A549 (cell line): ENCODE measurements at regions not wholly inside any gene's neighbourhood (a gene's known extent, or its start where the extent isn't known, plus 50 kb on each side); places are given as distances from the start of the nearest gene placed in this dataset.

Source experiments
- ATAC-seq, 2 experiments: fragments of 200-7000 bp in 1 of 2; fragments of >200 bp in 1 of 2; cut with Nextera tagmentation in 1 of 2; cut with Tn5 transposase in 1 of 2; 3 replicates each; pipeline versions ENCODE4 v1.8.0 to v1.9.1; 2018 to 2020; ENCODE audit warnings: mild to moderate bottlenecking in 1 of 2, moderate library complexity in 1 of 2
- CTCF ChIA-PET: fragments of 300-600 bp; sonication (Branson Sonifier 250); formaldehyde crosslinking; extraction: SDS; loops from one replicate; lab custom pipeline; 2021; ENCODE audit warnings: antibody characterized with exemption, inconsistent platforms; lab: Yijun Ruan, JAX
- POLR2A ChIA-PET: fragments of 350-600 bp; formaldehyde crosslinking; extraction: SDS; loops from one replicate; lab custom pipeline; 2021; ENCODE audit warnings: antibody characterized with exemption, inconsistent platforms; lab: Yijun Ruan, JAX
- DNase-seq, 2 experiments: peaks; one replicate each; pipeline versions ENCODE4 v3.0.0 to v3.0.0-alpha.2; 2011 to 2016; ENCODE audit warnings: low read depth in 1 of 2, low spot score in 1 of 2
- FAIRE-seq: peaks from 2 replicates; lab custom pipeline; 2011; peaks lifted over from hg19 to GRCh38; lab: Jason Lieb, UNC
- H3K27ac ChIP-seq, 2 experiments: fragments of >200 bp; sonication (Bioruptor Twin); formaldehyde crosslinking; 3 replicates each; pipeline ENCODE4 v1.5.1; 2016 to 2017
- H3K4me1 ChIP-seq: fragments of >200 bp; sonication (Bioruptor Twin); formaldehyde crosslinking; 3 replicates; pipeline ENCODE4 v1.6.1; 2016
- H3K4me2 ChIP-seq: fragments of >200 bp; sonication (Bioruptor Twin); formaldehyde crosslinking; 3 replicates; pipeline ENCODE4 v1.6.1; 2016
- H3K4me3 ChIP-seq: fragments of >200 bp; sonication (Bioruptor Twin); formaldehyde crosslinking; 3 replicates; pipeline ENCODE4 v1.5.1; 2016
- H3K9me3 ChIP-seq: fragments of >200 bp; sonication (Bioruptor Twin); formaldehyde crosslinking; 3 replicates; pipeline ENCODE4 v1.6.1; 2016
- CBX2 ChIP-seq: fragments of 200-600 bp; sonication (generic); IDR thresholded peaks from 2 replicates; pipeline ENCODE4 v1.6.1; 2016; ENCODE audit warnings: low read depth, mild to moderate bottlenecking, borderline replicate concordance
- CHD2 ChIP-seq: fragments of 150-350 bp; IDR thresholded peaks from 2 replicates; pipeline ENCODE4 v1.6.1; 2014; ENCODE audit warnings: low read length; ENCODE audit not compliant: partially characterized antibody
- CHD4 ChIP-seq: fragments of 200-600 bp; sonication (generic); IDR thresholded peaks from 2 replicates; pipeline ENCODE4 v1.6.1; 2016; ENCODE audit warnings: antibody characterized with exemption, mild to moderate bottlenecking, borderline replicate concordance
- EHF ChIP-seq: fragments of 250-450 bp; sonication (Bioruptor Pico); IDR thresholded peaks from 2 replicates; pipeline ENCODE4 v1.5.0; 2020; ENCODE audit warnings: mild to moderate bottlenecking
- EP300 ChIP-seq, 2 experiments: fragments of >200 bp; sonication (Bioruptor Twin); formaldehyde crosslinking; IDR thresholded peaks; 2 replicates in 1 of 2; 3 replicates in 1 of 2; pipeline ENCODE4 v1.6.1; 2016 to 2017
- FOSB ChIP-seq: fragments of 250-450 bp; sonication (Bioruptor Pico); IDR thresholded peaks from 2 replicates; pipeline ENCODE4 v1.5.0; 2020; ENCODE audit warnings: mild to moderate bottlenecking, moderate library complexity
- FOSL2 ChIP-seq, 2 experiments: fragments of 450-650 bp in 1 of 2; fragments of >200 bp in 1 of 2; sonication (Bioruptor Twin) in 1 of 2; formaldehyde crosslinking; IDR thresholded peaks; 2 replicates each; pipeline versions ENCODE4 v1.5.0 to v1.6.1; 2016 to 2020; ENCODE audit warnings: mild to moderate bottlenecking in 1 of 2, moderate library complexity in 1 of 2
- HEYL ChIP-seq: fragments of 250-450 bp; sonication (Bioruptor Pico); IDR thresholded peaks from 2 replicates; pipeline ENCODE4 v1.8.0; 2021; ENCODE audit warnings: mild to moderate bottlenecking, moderate library complexity
- HOXB5 ChIP-seq: fragments of 250-450 bp; sonication (Bioruptor Pico); IDR thresholded peaks from 2 replicates; pipeline ENCODE4 v1.5.0; 2020; ENCODE audit warnings: mild to moderate bottlenecking, moderate library complexity
- KDM1A ChIP-seq: fragments of 200-600 bp; sonication (generic); IDR thresholded peaks from 2 replicates; pipeline ENCODE4 v1.6.1; 2016; ENCODE audit warnings: low read depth, mild to moderate bottlenecking
- MYC ChIP-seq: IDR thresholded peaks from 2 replicates; pipeline ENCODE4 v1.6.1; 2012; ENCODE audit warnings: mild to moderate bottlenecking, inconsistent platforms, low read length, improper control_type of control experiment, borderline replicate concordance
- NPAS2 ChIP-seq: fragments of 250-450 bp; sonication (Bioruptor Pico); IDR thresholded peaks from 2 replicates; pipeline ENCODE4 v1.8.0; 2022; ENCODE audit warnings: mild to moderate bottlenecking, moderate library complexity, borderline replicate concordance
- POLR2A ChIP-seq: IDR thresholded peaks from 2 replicates; pipeline ENCODE4 v1.6.1; 2012; ENCODE audit warnings: mild to moderate bottlenecking, low read length
- RAD21 ChIP-seq, 2 experiments: fragments of >200 bp in 1 of 2; sonication (Bioruptor Twin) in 1 of 2; formaldehyde crosslinking in 1 of 2; IDR thresholded peaks in 1 of 2; conservative IDR thresholded peaks in 1 of 2; 2 replicates in 1 of 2; 3 replicates in 1 of 2; pipeline ENCODE4 v1.6.1; 2012 to 2018; ENCODE audit warnings: inconsistent platforms in 1 of 2
- RARB ChIP-seq: fragments of 250-450 bp; sonication (Bioruptor Pico); IDR thresholded peaks from 2 replicates; pipeline ENCODE4 v1.8.0; 2021; ENCODE audit warnings: mild to moderate bottlenecking, moderate library complexity
- RNF2 ChIP-seq: fragments of 200-600 bp; sonication (generic); IDR thresholded peaks from 2 replicates; pipeline ENCODE4 v1.6.1; 2016; ENCODE audit warnings: low read depth, mild to moderate bottlenecking, antibody characterized with exemption, moderate library complexity, borderline replicate concordance
- SMC3 ChIP-seq: fragments of >200 bp; sonication (Bioruptor Twin); formaldehyde crosslinking; IDR thresholded peaks from 3 replicates; pipeline ENCODE4 v1.6.1; 2018; ENCODE audit warnings: inconsistent platforms
- TFCP2L1 ChIP-seq: fragments of 250-450 bp; sonication (Bioruptor Pico); IDR thresholded peaks from 2 replicates; pipeline ENCODE4 v1.5.0; 2021; ENCODE audit warnings: mild to moderate bottlenecking
- TP53 ChIP-seq: fragments of 250-450 bp; sonication (Bioruptor Pico); IDR thresholded peaks from 2 replicates; pipeline ENCODE4 v1.5.0; 2021; ENCODE audit warnings: mild to moderate bottlenecking, moderate library complexity
- USF2 ChIP-seq: fragments of 450-650 bp; IDR thresholded peaks from 2 replicates; pipeline ENCODE4 v1.6.1; 2014; ENCODE audit warnings: antibody characterized with exemption
- ZC3H11A ChIP-seq: fragments of 450-650 bp; IDR thresholded peaks from 2 replicates; pipeline ENCODE4 v1.6.1; 2014; ENCODE audit warnings: antibody characterized with exemption, mild to moderate bottlenecking
- WGBS: methylation state at CpG from one replicate; pipeline ENCODE4 v1.1.6; 2017; ENCODE audit errors: missing lambda C conversion rate; 5-methylcytosine and 5-hydroxymethylcytosine counted together
- TF ChIP-seq, protein P1 (sequence below): IDR thresholded peaks from 2 replicates; pipeline ENCODE4 v1.6.1; 2012
- TF ChIP-seq, protein P2 (sequence below): fragments of >200 bp; sonication (Bioruptor Twin); formaldehyde crosslinking; IDR thresholded peaks from 3 replicates; pipeline ENCODE4 v1.6.1; 2016
- TF ChIP-seq, protein P3 (sequence below): IDR thresholded peaks from 2 replicates; pipeline ENCODE4 v1.6.1; 2012; ENCODE audit warnings: low read depth, borderline replicate concordance

DNA sequence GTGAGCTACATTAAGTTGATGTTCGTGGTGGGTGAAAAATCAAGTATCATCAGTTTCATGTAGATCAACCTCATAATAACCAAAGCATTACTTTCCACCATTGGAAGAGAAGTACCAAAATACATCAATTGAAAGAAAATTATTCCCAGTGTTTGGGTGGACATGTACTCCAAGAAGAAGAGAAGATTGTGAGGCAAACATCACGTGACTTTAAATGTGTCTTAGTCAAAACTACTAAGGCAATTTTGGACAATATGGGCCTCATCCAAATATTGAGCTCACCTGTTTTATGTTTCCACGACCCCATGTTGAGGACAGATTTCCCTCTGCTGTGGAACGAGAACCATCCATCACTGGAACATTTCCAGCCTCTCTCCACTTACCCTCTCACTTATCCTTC lies 303.0 kb upstream of the LMCD1 start:
- no peaks in the 10 kb centered on the region for H3K9me3 ChIP-seq
- ATAC-seq (no peak), FAIRE-seq (no peak), DNase-seq (no peak)
- H3K4me2 ChIP-seq, result no peak overlapping the region
- no peaks in the 10 kb centered on the region for H3K4me1 ChIP-seq
- no peak for TF ChIP-seq EP300 (IDR thresholded peaks at IDR 0.05)
- TF ChIP-seq CHD4, result no peak
- TF ChIP-seq FOSB (CRISPR knock-in tag), result no peak
- TF ChIP-seq FOSL2 (IDR thresholded peaks at IDR 0.05), result no peak
- no peak for TF ChIP-seq FOSL2 (CRISPR knock-in tag; IDR thresholded peaks at IDR 0.05)
- TF ChIP-seq RARB (CRISPR knock-in tag), result no peak
- TF ChIP-seq, protein P1, sequence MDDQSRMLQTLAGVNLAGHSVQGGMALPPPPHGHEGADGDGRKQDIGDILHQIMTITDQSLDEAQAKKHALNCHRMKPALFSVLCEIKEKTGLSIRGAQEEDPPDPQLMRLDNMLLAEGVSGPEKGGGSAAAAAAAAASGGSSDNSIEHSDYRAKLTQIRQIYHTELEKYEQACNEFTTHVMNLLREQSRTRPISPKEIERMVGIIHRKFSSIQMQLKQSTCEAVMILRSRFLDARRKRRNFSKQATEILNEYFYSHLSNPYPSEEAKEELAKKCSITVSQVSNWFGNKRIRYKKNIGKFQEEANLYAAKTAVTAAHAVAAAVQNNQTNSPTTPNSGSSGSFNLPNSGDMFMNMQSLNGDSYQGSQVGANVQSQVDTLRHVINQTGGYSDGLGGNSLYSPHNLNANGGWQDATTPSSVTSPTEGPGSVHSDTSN, result no peak
- no peak for TF ChIP-seq TFCP2L1
- no peak for TF ChIP-seq EHF (CRISPR knock-in tag)
- H3K27ac ChIP-seq, result no peak overlapping the region
- 35% methylated on average over 4 of the region's 4 CpGs for WGBS
- no peak overlapping the region for H3K4me3 ChIP-seq
- CTCF ChIA-PET, result interaction anchor here (1.3 kb wide), 1 partner anchor 15 kb away, joined by 3 read pairs; no protein-coding TSS in a partner anchor
- POLR2A ChIA-PET, result no interaction called here

- no peak overlapping the region for H3K27ac ChIP-seq
- TF ChIP-seq ZC3H11A, result no peak
- TF ChIP-seq HOXB5 (CRISPR knock-in tag), result no peak
- no peak for TF ChIP-seq RAD21 (conservative IDR thresholded peaks at IDR 0.05 in 1 of 2, IDR thresholded peaks at IDR 0.05 in 1 of 2)
- TF ChIP-seq, protein P1, result no peak
- TF ChIP-seq MYC, result no peak
- no peak for TF ChIP-seq SMC3
- TF ChIP-seq, protein P2, sequence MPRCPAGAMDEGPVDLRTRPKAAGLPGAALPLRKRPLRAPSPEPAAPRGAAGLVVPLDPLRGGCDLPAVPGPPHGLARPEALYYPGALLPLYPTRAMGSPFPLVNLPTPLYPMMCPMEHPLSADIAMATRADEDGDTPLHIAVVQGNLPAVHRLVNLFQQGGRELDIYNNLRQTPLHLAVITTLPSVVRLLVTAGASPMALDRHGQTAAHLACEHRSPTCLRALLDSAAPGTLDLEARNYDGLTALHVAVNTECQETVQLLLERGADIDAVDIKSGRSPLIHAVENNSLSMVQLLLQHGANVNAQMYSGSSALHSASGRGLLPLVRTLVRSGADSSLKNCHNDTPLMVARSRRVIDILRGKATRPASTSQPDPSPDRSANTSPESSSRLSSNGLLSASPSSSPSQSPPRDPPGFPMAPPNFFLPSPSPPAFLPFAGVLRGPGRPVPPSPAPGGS, result no peak
- no peak for TF ChIP-seq HEYL (CRISPR knock-in tag)
- no peak for TF ChIP-seq RNF2
- TF ChIP-seq FOSL2 (IDR thresholded peaks at IDR 0.05), result no peak
- no peak for TF ChIP-seq FOSL2 (CRISPR knock-in tag; IDR thresholded peaks at IDR 0.05)
- TF ChIP-seq, all 56 proteins: peak for 0
- DNase-seq, result no peak
- H3K9me3 ChIP-seq, result no peaks in the 10 kb centered on the region
- no peak for FAIRE-seq
- whole genome bisulfite sequencing, result 61% methylated on average over 3 of the region's 3 CpGs
- ATAC-seq, result no peak
- CTCF ChIA-PET, result no interaction called here
- H3K4me3 ChIP-seq, result no peak overlapping the region
- H3K4me1 ChIP-seq, result no peaks in the 10 kb centered on the region
- POLR2A ChIA-PET, result no interaction called here
- no peak overlapping the region for H3K4me2 ChIP-seq
Observed at GRCh38 chr3:8200996-8201395, 300.6 kb upstream of the LMCD1 start.

- no peak for ATAC-seq
- no peak for FAIRE-seq
- Histone ChIP-seq H3K9me3 (no peaks in the 10 kb centered on the region), H3K4me1 (no peaks in the 10 kb centered on the region), H3K4me2 (no peak overlapping the region), H3K4me3 (no peak overlapping the region), H3K27ac (no peak overlapping the region)
- CTCF ChIA-PET, result no interaction called here
- POLR2A ChIA-PET, result no interaction called here
- no peak for TF ChIP-seq NPAS2 (CRISPR knock-in tag)
- TF ChIP-seq USF2, result no peak
- TF ChIP-seq FOSB (CRISPR knock-in tag), result no peak
- TF ChIP-seq POLR2A, result no peak
- TF ChIP-seq CBX2, result no peak
- TF ChIP-seq RNF2, result no peak
- TF ChIP-seq TP53, result no peak
- no peak for TF ChIP-seq CHD2
- TF ChIP-seq, protein P3, sequence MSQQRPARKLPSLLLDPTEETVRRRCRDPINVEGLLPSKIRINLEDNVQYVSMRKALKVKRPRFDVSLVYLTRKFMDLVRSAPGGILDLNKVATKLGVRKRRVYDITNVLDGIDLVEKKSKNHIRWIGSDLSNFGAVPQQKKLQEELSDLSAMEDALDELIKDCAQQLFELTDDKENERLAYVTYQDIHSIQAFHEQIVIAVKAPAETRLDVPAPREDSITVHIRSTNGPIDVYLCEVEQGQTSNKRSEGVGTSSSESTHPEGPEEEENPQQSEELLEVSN, result no peak
- TF ChIP-seq KDM1A, result no peak
- TF ChIP-seq, protein P2, result no peak
- DNase-seq, result no peak
- 75% methylated on average over 4 of the region's 4 CpGs for whole genome bisulfite sequencing
Observed at GRCh38 chr3:8201886-8202285, 299.7 kb upstream of the LMCD1 start.
